ENCODE measurements at regions not wholly inside any gene's neighbourhood (a gene's known extent, or its start where the extent isn't known, plus 50 kb on each side); places are given as distances from the start of the nearest gene placed in this dataset.
"Not testable (repeated sequence)": the region's sequence is repeated elsewhere in the genome, so short reads cannot be mapped to it uniquely, and the experiment has no call there.

DNA sequence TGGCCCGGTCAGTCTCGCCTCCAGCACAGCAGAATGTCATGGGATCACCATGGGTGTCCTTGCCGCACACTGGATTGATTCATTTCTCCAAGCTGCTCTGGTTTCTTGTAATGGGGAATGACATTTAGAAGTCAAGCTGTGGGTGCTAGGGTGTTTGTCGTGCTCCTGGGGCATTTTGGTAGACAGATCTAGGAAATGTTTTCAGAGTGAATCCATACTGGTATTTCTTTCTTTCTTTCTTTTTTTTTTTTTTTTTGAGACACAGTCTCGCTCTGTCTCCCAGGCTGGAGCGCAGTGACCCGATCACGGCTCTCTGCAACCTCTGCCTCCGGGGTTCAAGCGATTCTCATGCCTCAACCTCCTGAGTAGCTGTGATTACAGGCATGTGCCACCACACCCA is 100.0 kb upstream of the PZP start:
- H3K14ac ChIP-seq (ENCODE audit: low read length); H3K79me1 ChIP-seq (ENCODE audit: low read depth, low read length); H4K8ac ChIP-seq (ENCODE audit: low read depth, low read length); H3K27ac ChIP-seq (replicated peaks; ENCODE audit: low read length); H3K4me3 ChIP-seq (ENCODE audit: low read length in 2 of 2); H2AFZ ChIP-seq (ENCODE audit: low read length); H3K18ac ChIP-seq (ENCODE audit: low read length); H3K9me3 ChIP-seq (replicated peaks in 1 of 2; ENCODE audit: control insufficient read depth in 2 of 2, insufficient read depth in 1 of 2, low read depth in 1 of 2, low read length in 2 of 2); H4K91ac ChIP-seq (ENCODE audit: low read depth, low read length, poor library complexity); H3K4me2 ChIP-seq (ENCODE audit: insufficient read depth, low read length, poor library complexity, severe bottlenecking); H2BK120ac ChIP-seq (ENCODE audit: low read depth, low read length); H3K4me1 ChIP-seq (ENCODE audit: control insufficient read depth in 2 of 2, insufficient read depth in 1 of 2, low read depth in 1 of 2, low read length in 2 of 2); H3K27me3 ChIP-seq (ENCODE audit: control insufficient read depth in 3 of 3, insufficient read depth in 3 of 3, low read depth in 1 of 3, low read length in 3 of 3); H2BK12ac ChIP-seq (ENCODE audit: low read length); DNase-seq (ENCODE audit: low spot score); H3K9ac ChIP-seq (ENCODE audit: low read depth, low read length, poor library complexity); H2BK15ac ChIP-seq (ENCODE audit: low read length); H2AK5ac ChIP-seq (ENCODE audit: low read depth, low read length); H3K4ac ChIP-seq (ENCODE audit: low read length); H3K23ac ChIP-seq (ENCODE audit: low read depth, low read length, poor library complexity); H2BK5ac ChIP-seq (ENCODE audit: low read length): not testable (repeated sequence)
- H3K36me3 ChIP-seq (replicated peaks in 1 of 2; ENCODE audit: control insufficient read depth in 2 of 2, insufficient read depth in 2 of 2, low read length in 2 of 2) = peaks cover 0 to 63% of the 10 kb centered on the region in 2 donors
- WGBS, 2 donors (ENCODE audit: extremely low coverage in 2 of 2, insufficient read length in 2 of 2, insufficient replicate concordance in 1 of 2) = no CpG with 5 or more reads among the region's 10 CpGs

DNA sequence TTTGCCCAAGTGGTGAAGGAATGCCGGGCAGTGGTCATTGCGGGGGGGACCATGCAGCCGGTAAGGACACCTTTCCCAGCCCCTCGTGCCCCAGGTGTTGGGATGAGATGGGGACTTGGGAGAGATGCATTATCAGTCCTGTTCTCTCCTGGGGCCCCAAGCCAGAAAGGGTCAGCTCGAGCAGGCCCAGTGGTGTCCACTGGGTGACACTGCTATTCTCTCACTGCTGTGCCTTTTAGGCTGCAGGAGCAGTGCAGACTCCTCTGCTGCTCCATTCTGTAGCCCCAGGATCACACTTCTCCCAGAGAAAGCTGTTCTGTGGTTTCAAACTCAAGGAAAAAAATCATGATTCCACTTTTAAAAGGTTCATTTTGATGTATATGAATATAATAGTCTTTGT is 99.1 kb upstream of the PZP start:
- not testable (repeated sequence) for H4K91ac ChIP-seq (ENCODE audit: low read depth, low read length, poor library complexity); H3K79me1 ChIP-seq (ENCODE audit: low read depth, low read length); H3K27me3 ChIP-seq (ENCODE audit: control insufficient read depth in 3 of 3, insufficient read depth in 3 of 3, low read depth in 1 of 3, low read length in 3 of 3); H2BK120ac ChIP-seq (ENCODE audit: low read depth, low read length); H3K18ac ChIP-seq (ENCODE audit: low read length); H2AFZ ChIP-seq (ENCODE audit: low read length); H2BK12ac ChIP-seq (ENCODE audit: low read length); H2BK15ac ChIP-seq (ENCODE audit: low read length); H3K4ac ChIP-seq (ENCODE audit: low read length); H3K14ac ChIP-seq (ENCODE audit: low read length); H3K9ac ChIP-seq (ENCODE audit: low read depth, low read length, poor library complexity); H2BK5ac ChIP-seq (ENCODE audit: low read length); H3K27ac ChIP-seq (replicated peaks; ENCODE audit: low read length); H3K4me1 ChIP-seq (ENCODE audit: control insufficient read depth in 2 of 2, insufficient read depth in 1 of 2, low read depth in 1 of 2, low read length in 2 of 2); H2AK5ac ChIP-seq (ENCODE audit: low read depth, low read length); H3K9me3 ChIP-seq (replicated peaks in 1 of 2; ENCODE audit: control insufficient read depth in 2 of 2, insufficient read depth in 1 of 2, low read depth in 1 of 2, low read length in 2 of 2); H4K8ac ChIP-seq (ENCODE audit: low read depth, low read length); H3K23ac ChIP-seq (ENCODE audit: low read depth, low read length, poor library complexity); H3K4me3 ChIP-seq (ENCODE audit: low read length in 2 of 2); H3K4me2 ChIP-seq (ENCODE audit: insufficient read depth, low read length, poor library complexity, severe bottlenecking); DNase-seq (ENCODE audit: low spot score)
- no CpG with 5 or more reads among the region's 5 CpGs for WGBS, 2 donors (ENCODE audit: extremely low coverage in 2 of 2, insufficient read length in 2 of 2, insufficient replicate concordance in 1 of 2)
- H3K36me3 ChIP-seq (replicated peaks in 1 of 2; ENCODE audit: control insufficient read depth in 2 of 2, insufficient read depth in 2 of 2, low read length in 2 of 2) = peaks cover 0 to 60% of the 10 kb centered on the region in 2 donors

DNA sequence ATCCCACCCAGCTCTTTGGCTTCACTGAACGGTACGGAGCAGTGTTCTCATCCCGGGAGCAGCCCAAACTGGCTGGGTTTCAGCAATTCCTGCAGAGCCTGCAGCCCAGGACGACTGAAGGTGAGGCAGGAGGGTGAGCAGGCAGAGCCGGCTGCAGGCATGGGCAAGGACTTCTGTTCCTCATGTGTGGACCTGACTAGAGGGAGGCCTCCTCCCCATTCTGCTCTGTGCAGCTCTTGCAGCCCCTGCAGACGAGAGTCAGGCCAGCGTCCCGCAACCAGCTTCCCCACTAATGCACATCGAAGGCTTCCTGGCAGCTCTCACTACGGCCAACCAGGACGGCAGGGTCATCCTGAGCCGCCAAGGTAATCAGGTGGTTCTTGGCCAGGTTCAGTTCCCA is 97.8 kb upstream of the PZP start:
- H3K23ac ChIP-seq (ENCODE audit: low read depth, low read length, poor library complexity); H3K18ac ChIP-seq (ENCODE audit: low read length); DNase-seq (ENCODE audit: low spot score); H2BK120ac ChIP-seq (ENCODE audit: low read depth, low read length); H2BK15ac ChIP-seq (ENCODE audit: low read length); H3K4me3 ChIP-seq (ENCODE audit: low read length in 2 of 2); H3K4ac ChIP-seq (ENCODE audit: low read length); H3K27me3 ChIP-seq (ENCODE audit: control insufficient read depth in 3 of 3, insufficient read depth in 3 of 3, low read depth in 1 of 3, low read length in 3 of 3); H4K91ac ChIP-seq (ENCODE audit: low read depth, low read length, poor library complexity); H2AK5ac ChIP-seq (ENCODE audit: low read depth, low read length); H3K9ac ChIP-seq (ENCODE audit: low read depth, low read length, poor library complexity); H3K79me1 ChIP-seq (ENCODE audit: low read depth, low read length); H4K8ac ChIP-seq (ENCODE audit: low read depth, low read length); H3K27ac ChIP-seq (replicated peaks; ENCODE audit: low read length); H2AFZ ChIP-seq (ENCODE audit: low read length); H3K9me3 ChIP-seq (replicated peaks in 1 of 2; ENCODE audit: control insufficient read depth in 2 of 2, insufficient read depth in 1 of 2, low read depth in 1 of 2, low read length in 2 of 2); H2BK12ac ChIP-seq (ENCODE audit: low read length); H3K14ac ChIP-seq (ENCODE audit: low read length); H3K4me2 ChIP-seq (ENCODE audit: insufficient read depth, low read length, poor library complexity, severe bottlenecking); H3K4me1 ChIP-seq (ENCODE audit: control insufficient read depth in 2 of 2, insufficient read depth in 1 of 2, low read depth in 1 of 2, low read length in 2 of 2); H2BK5ac ChIP-seq (ENCODE audit: low read length): not testable (repeated sequence)
- peaks cover 0 to 47% of the 10 kb centered on the region in 2 donors for H3K36me3 ChIP-seq (replicated peaks in 1 of 2; ENCODE audit: control insufficient read depth in 2 of 2, insufficient read depth in 2 of 2, low read length in 2 of 2)
- WGBS, 2 donors (ENCODE audit: extremely low coverage in 2 of 2, insufficient read length in 2 of 2, insufficient replicate concordance in 1 of 2) = no CpG with 5 or more reads among the region's 12 CpGs

GRCh38 chr12:9304540-9304939 is 96.3 kb upstream of the PZP start:
- not testable (repeated sequence) for DNase-seq (ENCODE audit: low spot score); H4K8ac ChIP-seq (ENCODE audit: low read depth, low read length); H3K4me2 ChIP-seq (ENCODE audit: insufficient read depth, low read length, poor library complexity, severe bottlenecking); H3K9me3 ChIP-seq (replicated peaks in 1 of 2; ENCODE audit: control insufficient read depth in 2 of 2, insufficient read depth in 1 of 2, low read depth in 1 of 2, low read length in 2 of 2); H2BK15ac ChIP-seq (ENCODE audit: low read length); H3K27me3 ChIP-seq (ENCODE audit: control insufficient read depth in 3 of 3, insufficient read depth in 3 of 3, low read depth in 1 of 3, low read length in 3 of 3); H3K4me1 ChIP-seq (ENCODE audit: control insufficient read depth in 2 of 2, insufficient read depth in 1 of 2, low read depth in 1 of 2, low read length in 2 of 2); H3K9ac ChIP-seq (ENCODE audit: low read depth, low read length, poor library complexity); H3K27ac ChIP-seq (replicated peaks; ENCODE audit: low read length); H3K79me1 ChIP-seq (ENCODE audit: low read depth, low read length); H3K14ac ChIP-seq (ENCODE audit: low read length); H3K4me3 ChIP-seq (ENCODE audit: low read length in 2 of 2); H2AK5ac ChIP-seq (ENCODE audit: low read depth, low read length); H3K4ac ChIP-seq (ENCODE audit: low read length); H2BK5ac ChIP-seq (ENCODE audit: low read length); H4K91ac ChIP-seq (ENCODE audit: low read depth, low read length, poor library complexity); H3K23ac ChIP-seq (ENCODE audit: low read depth, low read length, poor library complexity); H2BK120ac ChIP-seq (ENCODE audit: low read depth, low read length); H2BK12ac ChIP-seq (ENCODE audit: low read length); H2AFZ ChIP-seq (ENCODE audit: low read length); H3K18ac ChIP-seq (ENCODE audit: low read length)
- WGBS, 2 donors (ENCODE audit: extremely low coverage in 2 of 2, insufficient read length in 2 of 2, insufficient replicate concordance in 1 of 2) = no CpG with 5 or more reads among the region's 13 CpGs
- peaks cover 0 to 39% of the 10 kb centered on the region in 2 donors for H3K36me3 ChIP-seq (replicated peaks in 1 of 2; ENCODE audit: control insufficient read depth in 2 of 2, insufficient read depth in 2 of 2, low read length in 2 of 2)
